ENCODE measurements at regions not wholly inside any gene's neighbourhood (a gene's known extent, or its start where the extent isn't known, plus 50 kb on each side); places are given as distances from the start of the nearest gene placed in this dataset.

GRCh38 chr5:17763301-17763700 lies 129.0 kb downstream of the TAF11L14 start:
- no peak for DNase-seq

GRCh38 chr5:17766031-17766430 lies 131.8 kb downstream of the TAF11L14 start:
- no peak for DNase-seq

GRCh38 chr5:17769277-17769676 lies 135.0 kb downstream of the TAF11L14 start:
- DNase-seq: no peak

GRCh38 chr5:17772232-17772631 lies 138.0 kb downstream of the TAF11L14 start:
- DNase-seq: no peak

- DNase-seq: no peak
Measured at GRCh38 chr5:17785774-17786173, 151.5 kb downstream of the TAF11L14 start.

- DNase-seq: no peak
Measured at GRCh38 chr5:17788351-17788750, 154.1 kb downstream of the TAF11L14 start.

DNA sequence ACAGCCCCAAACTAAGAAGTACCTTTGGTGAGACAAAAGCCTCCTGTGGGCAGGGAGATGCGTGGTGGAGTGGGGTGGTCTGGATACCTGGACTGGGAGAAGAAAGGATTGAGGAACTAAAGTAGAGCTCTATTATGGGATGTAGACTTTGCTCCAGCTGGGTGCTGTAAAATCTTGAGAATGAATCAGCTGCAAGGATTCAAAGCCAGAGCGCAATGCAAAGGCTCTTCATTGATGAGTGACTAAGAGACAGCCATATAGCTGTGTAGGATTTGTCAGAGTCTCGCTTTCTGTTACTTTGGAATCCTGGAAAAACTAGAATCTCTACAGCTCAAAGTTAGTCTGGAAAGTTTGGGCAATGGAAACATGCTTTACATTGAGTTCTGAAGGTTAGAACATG lies 159.9 kb downstream of the TAF11L14 start:
- DNase-seq: no peak

- DNase-seq: no peak
Measured at GRCh38 chr5:17794815-17795214, 160.6 kb downstream of the TAF11L14 start.

- DNase-seq: no peak
Measured at GRCh38 chr5:17796142-17796541, 161.9 kb downstream of the TAF11L14 start.

- no peak for DNase-seq
Measured at GRCh38 chr5:17796757-17797396, 162.6 kb downstream of the TAF11L14 start.

- no peak for DNase-seq
Measured at GRCh38 chr5:17799521-17799920, 165.3 kb downstream of the TAF11L14 start.

DNA sequence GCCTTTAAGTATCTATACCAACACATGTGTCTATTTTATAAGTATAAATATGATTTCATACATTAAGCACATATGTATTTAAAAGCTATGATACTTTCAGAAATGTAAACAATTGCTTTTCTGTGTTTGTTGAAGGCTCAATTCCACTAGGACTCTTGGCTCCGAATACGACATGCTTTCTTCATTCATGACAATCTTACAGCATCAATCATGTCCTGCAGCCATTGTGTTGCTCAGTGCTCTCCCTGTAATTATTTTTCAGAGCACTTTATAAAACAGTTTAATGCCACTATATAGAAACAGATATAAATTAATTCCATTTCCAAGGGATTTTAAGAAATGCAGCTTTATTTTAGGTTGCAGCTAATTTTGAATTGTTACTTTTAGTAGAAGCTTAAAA lies 167.3 kb downstream of the TAF11L14 start:
- no peak for DNase-seq

DNA sequence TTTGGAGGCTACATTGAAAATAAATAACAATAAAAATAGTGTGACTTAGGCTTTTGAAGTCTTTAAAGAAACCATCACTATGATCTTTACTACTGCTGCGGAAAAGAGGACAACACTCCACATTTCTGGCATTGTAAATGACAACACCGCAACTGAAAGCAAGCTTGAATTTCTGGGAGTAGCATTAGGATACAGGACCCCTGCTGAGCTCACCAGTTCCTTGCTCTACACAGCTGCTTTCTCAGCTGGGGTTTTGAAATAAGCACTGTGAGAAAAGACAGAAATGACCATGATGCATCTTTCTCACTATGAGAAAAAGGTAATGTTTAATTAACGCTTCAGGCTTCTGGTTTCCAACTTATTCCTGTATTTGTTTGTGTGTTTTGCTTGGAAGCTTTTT lies 168.0 kb downstream of the TAF11L14 start:
- DNase-seq: no peak

DNA sequence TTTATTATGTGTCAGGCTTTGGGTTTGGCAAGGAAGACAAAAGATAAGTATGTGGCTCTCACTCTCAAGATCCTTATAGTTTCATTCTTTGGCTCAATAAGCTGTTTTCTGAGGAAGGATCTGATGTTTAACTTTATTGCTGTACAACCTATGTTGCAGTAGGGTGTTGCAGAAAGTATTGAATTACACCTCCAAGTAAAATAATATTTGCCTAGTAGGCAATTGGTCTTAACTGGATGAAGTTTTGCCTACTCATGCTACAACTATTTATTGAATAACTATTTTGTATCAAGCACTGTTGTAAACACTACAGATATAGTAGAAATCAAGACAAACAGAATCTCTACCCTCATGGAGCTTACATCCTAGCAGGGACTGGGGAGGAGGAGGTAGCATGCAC lies 169.7 kb downstream of the TAF11L14 start:
- DNase-seq: no peak

- DNase-seq: no peak
Measured at GRCh38 chr5:17805227-17805825, 171.1 kb downstream of the TAF11L14 start.

- no peak for DNase-seq
Measured at GRCh38 chr5:17806818-17807468, 172.7 kb downstream of the TAF11L14 start.

DNA sequence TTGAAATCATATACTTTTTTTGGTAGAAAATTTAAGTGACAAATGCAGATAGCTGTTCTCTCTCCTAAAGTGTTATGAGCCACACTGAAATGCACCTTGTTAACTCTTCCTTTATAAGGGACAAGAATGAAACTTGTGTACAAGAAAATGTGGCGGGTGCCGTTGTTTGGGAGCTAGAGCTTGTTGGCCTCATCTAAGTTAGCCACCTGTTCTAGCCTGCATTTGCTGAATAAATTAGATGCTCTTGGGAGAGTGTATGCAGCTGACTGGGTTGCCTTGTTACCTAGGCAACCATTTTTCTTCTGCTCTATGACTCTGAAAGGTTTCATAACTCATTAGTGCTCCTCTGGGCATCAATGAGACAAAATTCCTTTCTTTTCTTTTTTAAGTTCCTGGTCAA lies 174.3 kb downstream of the TAF11L14 start:
- no peak for DNase-seq

GRCh38 chr5:17810734-17811133 lies 176.5 kb downstream of the TAF11L14 start:
- no peak for DNase-seq

DNA sequence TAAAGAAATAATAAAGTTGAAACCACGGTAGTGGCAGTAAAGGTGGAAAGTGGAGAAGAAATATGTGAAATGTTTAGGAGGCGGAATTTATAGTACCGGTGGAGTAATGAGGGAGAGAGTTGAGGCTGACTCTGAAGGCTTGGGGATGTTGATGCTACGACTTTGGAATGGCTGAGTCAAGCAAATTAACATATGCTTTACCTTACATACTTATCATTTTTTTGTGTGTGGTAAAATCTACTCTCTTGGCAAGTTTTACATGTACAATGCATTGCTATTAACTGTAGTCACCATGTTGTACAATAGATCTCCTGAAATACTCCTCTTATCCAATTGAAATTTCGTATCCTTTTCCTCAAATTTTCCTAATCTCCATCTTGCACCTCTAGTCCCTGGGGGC lies 179.0 kb downstream of the TAF11L14 start:
- DNase-seq: no peak

GRCh38 chr5:17816505-17816904 lies 182.2 kb downstream of the TAF11L14 start:
- DNase-seq: no peak

- DNase-seq: no peak
Measured at GRCh38 chr5:17816944-17817343, 182.7 kb downstream of the TAF11L14 start.

GRCh38 chr5:17817990-17818389 lies 183.7 kb downstream of the TAF11L14 start:
- no peak for DNase-seq

- DNase-seq: no peak
Measured at GRCh38 chr5:17819783-17820182, 185.5 kb downstream of the TAF11L14 start.

GRCh38 chr5:17828681-17829080 lies 194.4 kb downstream of the TAF11L14 start:
- DNase-seq: no peak

- no peak for DNase-seq
Measured at GRCh38 chr5:17829456-17829855, 195.2 kb downstream of the TAF11L14 start.
